ENCODE measurements at regions not wholly inside any gene's neighbourhood (a gene's known extent, or its start where the extent isn't known, plus 50 kb on each side); places are given as distances from the start of the nearest gene placed in this dataset.
"Not testable (repeated sequence)": the region's sequence is repeated elsewhere in the genome, so short reads cannot be mapped to it uniquely, and the experiment has no call there.

GRCh38 chr11:127800989-127801688, 786.2 kb downstream of the ETS1 start:
- intact Hi-C loops (cut with DNase I) = no loop called here
- Histone ChIP-seq H3K36me3 (replicated peaks in 1 of 2; ENCODE audit: insufficient read depth in 1 of 2, low read depth in 2 of 2) (no peaks in the 10 kb centered on the region), H3K27ac (no peak overlapping the region), H3K9me3 (no peaks in the 10 kb centered on the region), H3K4me3 (no peak overlapping the region), H3K27me3 (no peaks in the 10 kb centered on the region), H3K4me1 (no peaks in the 10 kb centered on the region)
- DNase-seq = no peak
- no peak for ATAC-seq
- no peak for TF ChIP-seq POLR2A (IDR thresholded peaks at IDR 0.05)
- TF ChIP-seq CTCF (IDR thresholded peaks at IDR 0.05) = no peak
- 64 to 66% methylated on average over 6 of the region's 6 CpGs for WGBS, 2 donors

- TF ChIP-seq CTCF (IDR thresholded peaks at IDR 0.05) (no peak), POLR2A (IDR thresholded peaks at IDR 0.05) (no peak)
- no peak for ATAC-seq
Measured at GRCh38 chr11:127795326-127795725, 792.0 kb downstream of the ETS1 start.

DNA sequence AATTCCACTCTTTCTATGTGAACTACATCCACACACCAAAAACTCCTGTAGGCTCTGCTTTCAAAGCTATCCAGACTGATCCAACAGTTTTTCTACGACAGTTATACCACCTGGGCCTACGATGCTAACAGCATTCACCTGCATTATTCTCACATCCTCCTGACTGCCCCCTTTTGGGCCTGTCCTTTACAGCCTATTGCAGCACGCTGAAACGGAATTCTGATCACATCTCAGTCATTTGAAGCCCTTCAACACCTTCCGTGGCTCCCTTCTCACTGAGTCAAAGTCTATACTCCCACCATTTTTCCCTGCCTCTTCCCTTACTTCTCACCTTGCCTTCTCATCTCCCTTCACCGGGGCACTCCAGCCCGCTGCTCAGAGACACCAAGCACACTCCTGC, 791.3 kb upstream of the KIRREL3 start:
- H3K36me3 ChIP-seq (replicated peaks in 1 of 2; ENCODE audit: insufficient read depth in 1 of 2, low read depth in 2 of 2) = no peaks in the 10 kb centered on the region
- H3K4me3 ChIP-seq = no peak overlapping the region
- intact Hi-C loops (cut with DNase I) = no loop called here
- ATAC-seq (no peak), DNase-seq (no peak)
- no peaks in the 10 kb centered on the region for H3K4me1 ChIP-seq
- no peak overlapping the region for H3K27ac ChIP-seq
- no peaks in the 10 kb centered on the region for H3K27me3 ChIP-seq
- WGBS, 2 donors = 74 to 75% methylated on average over 7 of the region's 7 CpGs
- TF ChIP-seq POLR2A (IDR thresholded peaks at IDR 0.05) (no peak), CTCF (IDR thresholded peaks at IDR 0.05) (no peak)
- no peaks in the 10 kb centered on the region for H3K9me3 ChIP-seq

More at GRCh38 chr11:127795326-127795725, 792.0 kb downstream of the ETS1 start:
- Histone ChIP-seq H3K36me3 (replicated peaks in 1 of 2; ENCODE audit: insufficient read depth in 1 of 2, low read depth in 2 of 2) (no peaks in the 10 kb centered on the region), H3K27me3 (no peaks in the 10 kb centered on the region), H3K4me1 (no peaks in the 10 kb centered on the region), H3K4me3 (no peak overlapping the region), H3K9me3 (no peaks in the 10 kb centered on the region), H3K27ac (no peak overlapping the region)
- DNase-seq = no peak
- intact Hi-C loops (cut with DNase I) = no loop called here

DNA sequence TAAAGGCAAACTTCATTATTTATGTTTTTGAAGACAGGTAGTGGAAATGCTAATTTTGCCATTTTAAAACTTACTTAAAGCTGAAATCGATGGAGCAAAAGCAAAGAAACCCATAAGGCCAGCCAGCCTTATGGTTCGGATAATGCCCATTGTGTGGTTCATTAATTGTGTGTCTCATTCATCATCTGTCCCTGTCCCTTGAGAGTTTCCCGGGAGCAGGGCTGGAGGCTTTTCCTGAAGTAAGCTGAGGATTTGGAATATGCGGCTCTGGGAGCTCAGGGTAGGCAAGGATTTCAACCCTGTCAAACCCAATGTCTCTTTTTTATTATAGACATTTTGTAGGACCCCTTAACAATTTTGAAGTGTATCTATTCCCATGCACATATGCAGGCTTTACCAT, 790.0 kb upstream of the KIRREL3 start:
- Histone ChIP-seq H3K27ac (no peak overlapping the region), H3K4me3 (no peak overlapping the region), H3K4me1 (no peaks in the 10 kb centered on the region), H3K36me3 (replicated peaks in 1 of 2; ENCODE audit: insufficient read depth in 1 of 2, low read depth in 2 of 2) (no peaks in the 10 kb centered on the region), H3K27me3 (no peaks in the 10 kb centered on the region), H3K9me3 (no peaks in the 10 kb centered on the region)
- no peak for DNase-seq
- 73 to 80% methylated on average over 4 of the region's 4 CpGs for WGBS, 2 donors
- intact Hi-C loops (cut with DNase I) = no loop called here
- no peak for ATAC-seq
- TF ChIP-seq POLR2A (IDR thresholded peaks at IDR 0.05) = no peak
- TF ChIP-seq CTCF (IDR thresholded peaks at IDR 0.05) = no peak

GRCh38 chr11:127789927-127790326, 789.4 kb upstream of the KIRREL3 start:
- H3K36me3 ChIP-seq (replicated peaks in 1 of 2; ENCODE audit: insufficient read depth in 1 of 2, low read depth in 2 of 2) = no peaks in the 10 kb centered on the region
- H3K4me3 ChIP-seq = no peak overlapping the region
- WGBS, 2 donors = 38 to 54% methylated on average over 7 of the region's 7 CpGs
- H3K4me1 ChIP-seq = no peaks in the 10 kb centered on the region
- TF ChIP-seq CTCF (IDR thresholded peaks at IDR 0.05) = peak in 6 of 7 experiments; percentile 9 to 41 (median 19)
- no peak for TF ChIP-seq POLR2A (IDR thresholded peaks at IDR 0.05)
- no peaks in the 10 kb centered on the region for H3K27me3 ChIP-seq
- no peak overlapping the region for H3K27ac ChIP-seq
- H3K9me3 ChIP-seq = no peaks in the 10 kb centered on the region
- ATAC-seq = no peak
- intact Hi-C loops (cut with DNase I) = no loop called here
- DNase-seq = peak in 2 of 4 donors; percentile 16 to 40

- intact Hi-C loops (cut with DNase I); H3K27me3 ChIP-seq; DNase-seq; H3K36me3 ChIP-seq (replicated peaks in 1 of 2; ENCODE audit: insufficient read depth in 1 of 2, low read depth in 2 of 2); H3K4me3 ChIP-seq; H3K9me3 ChIP-seq; H3K27ac ChIP-seq; ATAC-seq; H3K4me1 ChIP-seq: not testable (repeated sequence)
- WGBS, 2 donors = 50 to 58% methylated on average over 4 of the region's 4 CpGs
Measured at GRCh38 chr11:127772938-127773337, 772.4 kb upstream of the KIRREL3 start.

GRCh38 chr11:127768931-127769330, 768.4 kb upstream of the KIRREL3 start:
- H3K36me3 ChIP-seq (replicated peaks in 1 of 2; ENCODE audit: insufficient read depth in 1 of 2, low read depth in 2 of 2); H3K4me3 ChIP-seq; H3K27me3 ChIP-seq; intact Hi-C loops (cut with DNase I); H3K27ac ChIP-seq; H3K4me1 ChIP-seq; DNase-seq; H3K9me3 ChIP-seq; ATAC-seq: not testable (repeated sequence)
- WGBS, 2 donors = 38 to 64% methylated on average over 4 of the region's 4 CpGs

Data from body of pancreas (tissue), 4 donors.